OCI-LY1 (cell line): ENCODE measurements at regions not wholly inside any gene's neighbourhood (a gene's known extent, or its start where the extent isn't known, plus 50 kb on each side); places are given as distances from the start of the nearest gene placed in this dataset.

Experiments used
- H2AFZ ChIP-seq: fragments of 200-600 bp; sonication (generic), shearing (Covaris generic); 2 replicates; pipeline ENCODE4 v1.6.0; 2014; ENCODE audit warnings: antibody characterized with exemption, mild to moderate bottlenecking, low read length
- H3F3A ChIP-seq: fragments of 200-600 bp; sonication (generic), shearing (Covaris generic); 2 replicates; pipeline ENCODE4 v1.6.0; 2014; ENCODE audit warnings: mild to moderate bottlenecking, antibody characterized with exemption, low read length, moderate library complexity; ENCODE audit not compliant: insufficient read depth
- H3K27ac ChIP-seq: fragments of 200-600 bp; sonication (generic); 2 replicates; pipeline ENCODE4 v1.5.1; 2014; ENCODE audit warnings: low read length, mixed run types, mild to moderate bottlenecking, low read depth; ENCODE audit not compliant: poor library complexity, severe bottlenecking
- H3K27me3 ChIP-seq: fragments of 200-600 bp; sonication (generic); 2 replicates; pipeline ENCODE4 v1.6.0; 2014; ENCODE audit warnings: antibody characterized with exemption, mild to moderate bottlenecking, low read length, moderate library complexity; ENCODE audit not compliant: insufficient read depth
- H3K36me3 ChIP-seq: fragments of 200-600 bp; sonication (generic); 2 replicates; pipeline ENCODE4 v1.6.1; 2014; ENCODE audit warnings: mild to moderate bottlenecking, antibody characterized with exemption, low read length, moderate library complexity, mixed read lengths; ENCODE audit not compliant: insufficient read depth
- H3K4me1 ChIP-seq: fragments of 200-600 bp; sonication (generic); 2 replicates; pipeline ENCODE4 v1.5.1; 2014; ENCODE audit warnings: mild to moderate bottlenecking, low read length, moderate library complexity; ENCODE audit not compliant: insufficient read depth, severe bottlenecking
- H3K4me2 ChIP-seq: fragments of 200-600 bp; sonication (generic), shearing (Covaris generic); 2 replicates; pipeline ENCODE4 v1.6.1; 2014; ENCODE audit warnings: low read length
- H3K4me3 ChIP-seq: fragments of 200-600 bp; sonication (generic); 2 replicates; pipeline ENCODE4 v1.5.1; 2014; ENCODE audit warnings: low read length, low read depth, mild to moderate bottlenecking, mixed read lengths; ENCODE audit not compliant: poor library complexity, severe bottlenecking
- H3K79me2 ChIP-seq: fragments of 200-600 bp; shearing (Covaris generic); 2 replicates; pipeline ENCODE4 v1.6.1; 2016; ENCODE audit warnings: mixed run types, low read length, mixed read lengths; ENCODE audit not compliant: insufficient read depth
- H3K9ac ChIP-seq: fragments of 200-600 bp; sonication (generic), shearing (Covaris generic); 2 replicates; pipeline ENCODE4 v1.6.1; 2014; ENCODE audit warnings: mild to moderate bottlenecking, low read length, mixed read lengths
- H3K9me2 ChIP-seq: fragments of 200-600 bp; sonication (generic), shearing (Covaris generic); 2 replicates; pipeline ENCODE4 v1.6.1; 2014; ENCODE audit warnings: low read depth, mild to moderate bottlenecking, low read length, mixed read lengths
- H3K9me3 ChIP-seq: fragments of 200-600 bp; shearing (Covaris generic); 2 replicates; pipeline ENCODE4 v1.6.1; 2014; ENCODE audit warnings: low read length, mixed read lengths
- H4K20me1 ChIP-seq: fragments of 200-600 bp; sonication (generic), shearing (Covaris generic); 2 replicates; pipeline ENCODE4 v1.6.0; 2016; ENCODE audit warnings: mild to moderate bottlenecking, low read length; ENCODE audit not compliant: insufficient read depth
- CTCF ChIP-seq: fragments of 200-600 bp; sonication (generic), shearing (Covaris generic); IDR thresholded peaks from 2 replicates; pipeline ENCODE4 v1.5.1; 2017; ENCODE audit warnings: mild to moderate bottlenecking, antibody characterized with exemption, low read length, moderate library complexity, mixed read lengths
- EZH2 ChIP-seq: fragments of 200-600 bp; sonication (generic), shearing (Covaris generic); IDR thresholded peaks from 2 replicates; pipeline ENCODE4 v1.8.0; 2017; ENCODE audit warnings: borderline replicate concordance, mixed run types, mild to moderate bottlenecking, antibody characterized with exemption, low read length, moderate library complexity, mixed read lengths

- no peaks in the 10 kb centered on the region for H4K20me1 ChIP-seq
- no peak overlapping the region for H3K9ac ChIP-seq
- no peak overlapping the region for H3K27ac ChIP-seq
- H3K4me1 ChIP-seq: peaks cover 2% of the 10 kb centered on the region
- no peak overlapping the region for H3K4me3 ChIP-seq
- H3K4me2 ChIP-seq: no peak overlapping the region
- TF ChIP-seq CTCF: no peak
- TF ChIP-seq EZH2: no peak
- H3K27me3 ChIP-seq: no peaks in the 10 kb centered on the region
- H3K9me2 ChIP-seq: no peaks in the 10 kb centered on the region
- H3F3A ChIP-seq: no peaks in the 10 kb centered on the region
- no peaks in the 10 kb centered on the region for H3K79me2 ChIP-seq
- no peak overlapping the region for H2AFZ ChIP-seq
- no peaks in the 10 kb centered on the region for H3K9me3 ChIP-seq
- no peaks in the 10 kb centered on the region for H3K36me3 ChIP-seq
Measured at GRCh38 chrX:13373027-13373426, 53.2 kb upstream of the ATXN3L start.

- Histone ChIP-seq H3K4me2 (no peak overlapping the region), H3K79me2 (no peaks in the 10 kb centered on the region), H3K4me3 (no peak overlapping the region), H4K20me1 (no peaks in the 10 kb centered on the region), H3F3A (no peaks in the 10 kb centered on the region), H3K9me2 (no peaks in the 10 kb centered on the region), H3K36me3 (no peaks in the 10 kb centered on the region), H3K9ac (no peak overlapping the region), H3K4me1 (peaks cover 4% of the 10 kb centered on the region), H3K27me3 (no peaks in the 10 kb centered on the region), H3K27ac (no peak overlapping the region), H3K9me3 (no peaks in the 10 kb centered on the region), H2AFZ (no peak overlapping the region)
- TF ChIP-seq CTCF (no peak), EZH2 (no peak)
Measured at GRCh38 chrX:13372203-13372980, 52.5 kb upstream of the ATXN3L start.

- no peaks in the 10 kb centered on the region for H3K9me2 ChIP-seq
- no peaks in the 10 kb centered on the region for H3K36me3 ChIP-seq
- no peak overlapping the region for H3K4me3 ChIP-seq
- no peaks in the 10 kb centered on the region for H4K20me1 ChIP-seq
- no peaks in the 10 kb centered on the region for H3K27me3 ChIP-seq
- no peaks in the 10 kb centered on the region for H3K79me2 ChIP-seq
- no peaks in the 10 kb centered on the region for H3K9me3 ChIP-seq
- H3K4me1 ChIP-seq: peaks cover 4% of the 10 kb centered on the region
- H3K4me2 ChIP-seq: no peak overlapping the region
- TF ChIP-seq EZH2: no peak
- TF ChIP-seq CTCF: no peak
- no peaks in the 10 kb centered on the region for H3F3A ChIP-seq
- no peak overlapping the region for H2AFZ ChIP-seq
- H3K9ac ChIP-seq: no peak overlapping the region
- no peak overlapping the region for H3K27ac ChIP-seq
Measured at GRCh38 chrX:13371186-13371585, 51.3 kb upstream of the ATXN3L start.
